HepG2 (cell line): ENCODE measurements at regions not wholly inside any gene's neighbourhood (a gene's known extent, or its start where the extent isn't known, plus 50 kb on each side); places are given as distances from the start of the nearest gene placed in this dataset.

Source experiments
- JUND ChIP-seq: sonication (generic); formaldehyde crosslinking; IDR thresholded peaks from 2 replicates; pipeline ENCODE4 v1.8.0; 2022; ENCODE audit warnings: mild to moderate bottlenecking, missing genetic modification reagents
- KDM3A ChIP-seq: IDR thresholded peaks from 2 replicates; pipeline ENCODE4 v1.6.1; 2018; ENCODE audit warnings: low read depth, missing compliant biosample characterization
- MTF1 ChIP-seq: sonication (generic); formaldehyde crosslinking; IDR thresholded peaks from 2 replicates; pipeline ENCODE4 v1.5.0; 2020; ENCODE audit warnings: missing genetic modification reagents
- NFE2L1 ChIP-seq: sonication (generic); formaldehyde crosslinking; IDR thresholded peaks from 2 replicates; pipeline ENCODE4 v1.4.0; 2020; ENCODE audit warnings: missing genetic modification reagents, mild to moderate bottlenecking, borderline replicate concordance
- POLR2AphosphoS2 ChIP-seq: IDR thresholded peaks from 2 replicates; pipeline ENCODE4 v1.6.1; 2011; ENCODE audit warnings: low read depth, low read length, improper control_type of control experiment
- ZFY ChIP-seq: sonication (generic); formaldehyde crosslinking; IDR thresholded peaks from 2 replicates; pipeline ENCODE4 v1.4.0; 2020; ENCODE audit warnings: missing genetic modification reagents

DNA sequence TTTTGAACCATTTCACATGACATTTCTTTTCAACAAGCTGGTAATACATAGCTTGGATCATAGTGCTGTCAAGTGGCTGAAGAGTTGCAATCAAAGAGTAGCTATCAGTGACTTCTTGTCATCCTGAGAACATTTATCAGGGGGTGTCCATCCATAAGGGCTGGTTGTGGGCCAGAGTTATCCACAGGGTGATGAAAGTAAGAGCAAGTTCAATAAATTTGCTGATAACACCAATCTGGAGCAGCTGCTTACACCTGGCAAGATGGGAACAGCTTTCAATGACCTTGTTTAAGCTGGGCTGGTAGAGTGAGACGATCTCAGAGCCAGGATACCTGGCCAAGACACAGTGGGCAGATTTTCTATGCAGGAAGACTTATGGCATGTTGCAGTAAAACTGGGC is 96.3 kb upstream of the IMMP2L start:
- TF ChIP-seq JUND (CRISPR knock-in tag) (no peak), NFE2L1 (CRISPR knock-in tag) (no peak), KDM3A (no peak), POLR2AphosphoS2 (no peak), MTF1 (CRISPR knock-in tag) (no peak), ZFY (CRISPR knock-in tag) (no peak)
